Retinal pigment epithelial cell (primary cell): ENCODE measurements at regions not wholly inside any gene's neighbourhood (a gene's known extent, or its start where the extent isn't known, plus 50 kb on each side); places are given as distances from the start of the nearest gene placed in this dataset.

Experiments
- DNase-seq: peaks from one replicate; pipeline ENCODE4 v3.0.0-alpha.2; 2010; ENCODE audit warnings: low read depth
- H3K4me3 ChIP-seq: 2 replicates; pipeline ENCODE4 v1.5.1; 2011; ENCODE audit warnings: mild to moderate bottlenecking, low read length, control low read depth, moderate library complexity
- CTCF ChIP-seq: conservative IDR thresholded peaks from 2 replicates; pipeline ENCODE4 v1.5.1; 2011; ENCODE audit warnings: low read depth, low read length, control low read depth, inconsistent platforms

GRCh38 chr18:30103881-30104280 lies 938.7 kb downstream of the DSC3 start:
- DNase-seq: no peak
- H3K4me3 ChIP-seq: no peak overlapping the region
- no peak for TF ChIP-seq CTCF

- no peak for DNase-seq
- no peak for TF ChIP-seq CTCF
- no peak overlapping the region for H3K4me3 ChIP-seq
Measured at GRCh38 chr18:30096796-30097195, 945.7 kb downstream of the DSC3 start.

GRCh38 chr18:30094556-30094955 lies 948.0 kb downstream of the DSC3 start:
- peak; percentile 11 for DNase-seq

GRCh38 chr18:30093376-30093775 lies 949.2 kb downstream of the DSC3 start:
- no peak for DNase-seq
- no peak for TF ChIP-seq CTCF
- no peak overlapping the region for H3K4me3 ChIP-seq

More at GRCh38 chr18:30094556-30094955, 948.0 kb downstream of the DSC3 start:
- TF ChIP-seq CTCF: no peak
- no peak overlapping the region for H3K4me3 ChIP-seq

- H3K4me3 ChIP-seq: no peak overlapping the region
- peak; percentile 17 for DNase-seq
Measured at GRCh38 chr18:30088238-30089015, 954.1 kb downstream of the DSC3 start.

GRCh38 chr18:30086351-30086750 lies 956.2 kb downstream of the DSC3 start:
- no peak for TF ChIP-seq CTCF
- no peak overlapping the region for H3K4me3 ChIP-seq
- no peak for DNase-seq

More at GRCh38 chr18:30088238-30089015, 954.1 kb downstream of the DSC3 start:
- TF ChIP-seq CTCF: no peak

GRCh38 chr18:30081122-30081521 lies 961.4 kb downstream of the DSC3 start:
- no peak for DNase-seq
- no peak overlapping the region for H3K4me3 ChIP-seq
- peak; percentile 6 for TF ChIP-seq CTCF
